ENCODE measurements at regions not wholly inside any gene's neighbourhood (a gene's known extent, or its start where the extent isn't known, plus 50 kb on each side); places are given as distances from the start of the nearest gene placed in this dataset.
"Not testable (repeated sequence)": the region's sequence is repeated elsewhere in the genome, so short reads cannot be mapped to it uniquely, and the experiment has no call there.

- no peak for DNase-seq
These were observed 133.2 kb upstream of the RFX3 start for GRCh38 chr9:3658964-3659363.

- DNase-seq: no peak
These were observed 130.4 kb upstream of the RFX3 start for GRCh38 chr9:3656224-3656623.

- DNase-seq: no peak
These were observed 125.3 kb upstream of the RFX3 start for GRCh38 chr9:3650994-3651622.

GRCh38 chr9:3648722-3649246 lies 123.0 kb upstream of the RFX3 start:
- DNase-seq: no peak

GRCh38 chr9:3648266-3648665 lies 122.5 kb upstream of the RFX3 start:
- no peak for DNase-seq

- no peak for DNase-seq
These were observed 121.9 kb upstream of the RFX3 start for GRCh38 chr9:3647652-3648051.

GRCh38 chr9:3646226-3646625 lies 120.4 kb upstream of the RFX3 start:
- DNase-seq: no peak

GRCh38 chr9:3642075-3642474 lies 116.3 kb upstream of the RFX3 start:
- not testable (repeated sequence) for DNase-seq

- no peak for DNase-seq
These were observed 103.7 kb upstream of the RFX3 start for GRCh38 chr9:3629495-3629894.

- DNase-seq: no peak
These were observed 102.4 kb upstream of the RFX3 start for GRCh38 chr9:3628239-3628638.

GRCh38 chr9:3608011-3608410 lies 82.2 kb upstream of the RFX3 start:
- no peak for DNase-seq

- DNase-seq: no peak
These were observed 74.9 kb upstream of the RFX3 start for GRCh38 chr9:3600672-3601071.

GRCh38 chr9:3597792-3598191 lies 72.0 kb upstream of the RFX3 start:
- no peak for DNase-seq

- no peak for DNase-seq
These were observed 60.3 kb upstream of the RFX3 start for GRCh38 chr9:3586066-3586465.

GRCh38 chr9:3585606-3586005 lies 59.8 kb upstream of the RFX3 start:
- no peak for DNase-seq

- no peak for DNase-seq
These were observed 53.0 kb upstream of the RFX3 start for GRCh38 chr9:3578786-3579185.

- DNase-seq: no peak
These were observed 50.5 kb upstream of the RFX3 start for GRCh38 chr9:3576328-3576727.

GRCh38 chr9:3575821-3576220 lies 50.0 kb upstream of the RFX3 start:
- DNase-seq: no peak

Data from NCI-H1092 (cell line).